Spinal cord (tissue), 9 donors: ENCODE measurements at regions not wholly inside any gene's neighbourhood (a gene's known extent, or its start where the extent isn't known, plus 50 kb on each side); places are given as distances from the start of the nearest gene placed in this dataset.

Source experiments
- DNase-seq, 6 donors: peaks; one replicate each; pipeline versions ENCODE4 v3.0.0 to v3.0.0-alpha.2; 2013 to 2015; ENCODE audit warnings: low spot score in 6 of 6, low read depth in 4 of 6
- H3K27ac ChIP-seq: one replicate; pipeline ENCODE4 v1.5.1; 2013; ENCODE audit warnings: low read depth, low read length, control low read depth
- H3K27me3 ChIP-seq: one replicate; pipeline ENCODE4 v1.6.1; 2013; ENCODE audit warnings: low read length; ENCODE audit not compliant: control insufficient read depth, insufficient read depth
- H3K36me3 ChIP-seq: one replicate; pipeline ENCODE4 v1.6.1; 2013; ENCODE audit warnings: low read length; ENCODE audit not compliant: control insufficient read depth, insufficient read depth
- H3K4me1 ChIP-seq: one replicate; pipeline ENCODE4 v1.6.1; 2013; ENCODE audit warnings: low read length; ENCODE audit not compliant: control insufficient read depth, insufficient read depth
- H3K4me3 ChIP-seq: one replicate; pipeline ENCODE4 v1.5.1; 2013; ENCODE audit warnings: low read depth, low read length, control low read depth
- H3K9me3 ChIP-seq: one replicate; pipeline ENCODE4 v1.6.1; 2013; ENCODE audit warnings: low read length; ENCODE audit not compliant: control insufficient read depth, insufficient read depth
- WGBS: methylation state at CpG from one replicate; pipeline ENCODE4 v1.1.5; 2013; ENCODE audit warnings: missing lambda C conversion rate; ENCODE audit not compliant: insufficient coverage; 5-methylcytosine and 5-hydroxymethylcytosine counted together
- donor health status: healthy.

GRCh38 chr4:16290681-16291420 is 64.6 kb upstream of the TAPT1 start:
- DNase-seq, result peak in 2 of 6 donors; percentile 5 to 34
- no peak overlapping the region for H3K27ac ChIP-seq
- 65% methylated on average over 1 of the region's 8 CpGs for WGBS
- H3K9me3 ChIP-seq, result no peaks in the 10 kb centered on the region
- H3K36me3 ChIP-seq, result no peaks in the 10 kb centered on the region
- H3K4me1 ChIP-seq, result no peaks in the 10 kb centered on the region
- no peak overlapping the region for H3K4me3 ChIP-seq
- no peaks in the 10 kb centered on the region for H3K27me3 ChIP-seq

- H3K27ac ChIP-seq, result no peak overlapping the region
- H3K36me3 ChIP-seq, result no peaks in the 10 kb centered on the region
- H3K9me3 ChIP-seq, result no peaks in the 10 kb centered on the region
- peak; percentile 50 to 94 (median 64) for DNase-seq
- no peaks in the 10 kb centered on the region for H3K4me1 ChIP-seq
- peak overlapping the region; percentile 14 for H3K4me3 ChIP-seq
- no peaks in the 10 kb centered on the region for H3K27me3 ChIP-seq
- WGBS, result 7% methylated on average over 2 of the region's 4 CpGs
These were observed 63.8 kb upstream of the TAPT1 start for GRCh38 chr4:16289897-16290554.

- no peak overlapping the region for H3K4me3 ChIP-seq
- H3K27me3 ChIP-seq, result no peaks in the 10 kb centered on the region
- DNase-seq, result no peak
- WGBS, result 100% methylated on average over 2 of the region's 3 CpGs
- H3K4me1 ChIP-seq, result no peaks in the 10 kb centered on the region
- H3K36me3 ChIP-seq, result no peaks in the 10 kb centered on the region
- no peak overlapping the region for H3K27ac ChIP-seq
- H3K9me3 ChIP-seq, result no peaks in the 10 kb centered on the region
These were observed 57.8 kb upstream of the TAPT1 start for GRCh38 chr4:16284050-16284449.

GRCh38 chr4:16278178-16278577 is 51.9 kb upstream of the TAPT1 start:
- Histone ChIP-seq H3K27me3 (no peaks in the 10 kb centered on the region), H3K9me3 (peaks cover 8% of the 10 kb centered on the region), H3K27ac (no peak overlapping the region), H3K4me1 (no peaks in the 10 kb centered on the region), H3K36me3 (no peaks in the 10 kb centered on the region), H3K4me3 (no peak overlapping the region)
- WGBS, result no CpG with 5 or more reads among the region's 1 CpG
- no peak for DNase-seq
